ENCODE measurements at regions not wholly inside any gene's neighbourhood (a gene's known extent, or its start where the extent isn't known, plus 50 kb on each side); places are given as distances from the start of the nearest gene placed in this dataset.

DNA sequence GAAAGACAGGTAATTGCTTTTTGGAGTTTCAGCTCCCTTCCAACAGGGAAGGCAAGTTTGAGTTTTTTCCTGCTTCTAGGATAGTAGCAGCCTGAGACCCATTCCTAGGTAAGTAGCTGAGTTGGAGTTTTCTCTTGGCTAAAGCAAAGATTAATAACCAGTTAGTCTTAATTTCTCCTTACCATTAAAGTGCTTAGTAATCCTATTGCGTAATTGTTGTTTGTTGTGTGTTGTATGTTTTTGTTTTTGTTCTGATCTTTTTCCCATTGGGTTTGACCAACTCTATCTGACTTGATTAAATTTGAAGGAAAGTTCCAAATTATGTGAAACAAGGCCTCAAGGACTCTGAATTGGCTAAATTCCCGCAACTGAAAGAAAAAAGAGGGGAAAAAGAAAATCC is 83.5 kb downstream of the TBX22 start:
- H3K36me3 ChIP-seq (ENCODE audit: control insufficient read depth, insufficient read depth, low read length): no peaks in the 10 kb centered on the region
- no peak for DNase-seq (ENCODE audit: extremely low read depth, insufficient read length)
- TF ChIP-seq CTCF (IDR thresholded peaks at IDR 0.05; ENCODE audit: insufficient read depth, low read length, poor library complexity, severe bottlenecking): no peak
- H3K4me3 ChIP-seq (replicated peaks; ENCODE audit: low read depth, low read length): no peak overlapping the region
- no peaks in the 10 kb centered on the region for H3K27me3 ChIP-seq (replicated peaks; ENCODE audit: control insufficient read depth, insufficient read depth, low read length)

DNA sequence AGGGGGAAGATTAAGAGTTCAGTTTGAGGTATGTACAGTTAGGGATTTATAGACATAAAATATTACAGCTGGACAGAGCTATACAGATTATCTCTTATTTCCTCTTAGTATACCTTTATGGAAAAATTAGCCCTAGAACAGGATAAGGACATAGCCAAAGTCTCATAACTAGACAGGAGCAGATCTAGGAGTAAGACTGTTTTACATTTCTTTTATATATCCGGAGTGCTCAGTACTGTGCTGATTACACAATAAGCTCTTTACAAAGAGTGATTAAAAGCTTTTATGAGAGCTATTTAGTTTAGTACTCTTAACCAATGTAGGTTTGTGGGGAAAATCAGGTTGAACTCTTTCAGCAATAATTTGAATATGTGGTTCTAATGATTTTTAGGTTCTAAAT is 105.8 kb downstream of the TBX22 start:
- Histone ChIP-seq H3K4me3 (replicated peaks; ENCODE audit: low read depth, low read length) (no peak overlapping the region), H3K36me3 (ENCODE audit: control insufficient read depth, insufficient read depth, low read length) (no peaks in the 10 kb centered on the region)

GRCh38 chrX:80138938-80139337 is 124.4 kb downstream of the TBX22 start:
- Histone ChIP-seq H3K36me3 (ENCODE audit: control insufficient read depth, insufficient read depth, low read length) (no peaks in the 10 kb centered on the region), H3K4me3 (replicated peaks; ENCODE audit: low read depth, low read length) (no peak overlapping the region), H3K27me3 (replicated peaks; ENCODE audit: control insufficient read depth, insufficient read depth, low read length) (no peaks in the 10 kb centered on the region)
- no peak for DNase-seq (ENCODE audit: extremely low read depth, insufficient read length)
- TF ChIP-seq CTCF (IDR thresholded peaks at IDR 0.05; ENCODE audit: insufficient read depth, low read length, poor library complexity, severe bottlenecking): no peak

More for the DNA sequence above, 105.8 kb downstream of the TBX22 start:
- no peaks in the 10 kb centered on the region for H3K27me3 ChIP-seq (replicated peaks; ENCODE audit: control insufficient read depth, insufficient read depth, low read length)
- no peak for DNase-seq (ENCODE audit: extremely low read depth, insufficient read length)
- no peak for TF ChIP-seq CTCF (IDR thresholded peaks at IDR 0.05; ENCODE audit: insufficient read depth, low read length, poor library complexity, severe bottlenecking)

GRCh38 chrX:80139564-80139963 is 125.0 kb downstream of the TBX22 start:
- no peak overlapping the region for H3K4me3 ChIP-seq (replicated peaks; ENCODE audit: low read depth, low read length)
- TF ChIP-seq CTCF (IDR thresholded peaks at IDR 0.05; ENCODE audit: insufficient read depth, low read length, poor library complexity, severe bottlenecking): no peak
- H3K27me3 ChIP-seq (replicated peaks; ENCODE audit: control insufficient read depth, insufficient read depth, low read length): no peaks in the 10 kb centered on the region
- DNase-seq (ENCODE audit: extremely low read depth, insufficient read length): no peak
- H3K36me3 ChIP-seq (ENCODE audit: control insufficient read depth, insufficient read depth, low read length): no peaks in the 10 kb centered on the region

GRCh38 chrX:80170581-80170980 is 156.0 kb downstream of the TBX22 start:
- H3K36me3 ChIP-seq (ENCODE audit: control insufficient read depth, insufficient read depth, low read length): no peaks in the 10 kb centered on the region
- no peaks in the 10 kb centered on the region for H3K27me3 ChIP-seq (replicated peaks; ENCODE audit: control insufficient read depth, insufficient read depth, low read length)
- H3K4me3 ChIP-seq (replicated peaks; ENCODE audit: low read depth, low read length): no peak overlapping the region
- TF ChIP-seq CTCF (IDR thresholded peaks at IDR 0.05; ENCODE audit: insufficient read depth, low read length, poor library complexity, severe bottlenecking): no peak
- no peak for DNase-seq (ENCODE audit: extremely low read depth, insufficient read length)

- H3K4me3 ChIP-seq (replicated peaks; ENCODE audit: low read depth, low read length): no peak overlapping the region
- no peaks in the 10 kb centered on the region for H3K27me3 ChIP-seq (replicated peaks; ENCODE audit: control insufficient read depth, insufficient read depth, low read length)
- DNase-seq (ENCODE audit: extremely low read depth, insufficient read length): no peak
- TF ChIP-seq CTCF (IDR thresholded peaks at IDR 0.05; ENCODE audit: insufficient read depth, low read length, poor library complexity, severe bottlenecking): no peak
- H3K36me3 ChIP-seq (ENCODE audit: control insufficient read depth, insufficient read depth, low read length): no peaks in the 10 kb centered on the region
These were observed 158.7 kb downstream of the TBX22 start for GRCh38 chrX:80173261-80173660.

All from GM06990 (cell line).